GM12878 (cell line): ENCODE measurements at regions not wholly inside any gene's neighbourhood (a gene's known extent, or its start where the extent isn't known, plus 50 kb on each side); places are given as distances from the start of the nearest gene placed in this dataset.

ENCODE experiments used
- ATAC-seq: fragments of 200-7000 bp; cut with Tn5 transposase; 3 replicates; pipeline ENCODE4 v1.9.1; 2020; ENCODE audit warnings: mild to moderate bottlenecking, moderate library complexity
- BruUV-seq: library from RNA; stranded (reverse); fragments of 400-500 nt; replicated peaks from 2 replicates; lab custom pipeline; 2021; lab: Mats Ljungman, UMichigan
- CTCF ChIA-PET: fragments of 300-600 bp; sonication (Branson Sonifier 250); formaldehyde crosslinking; extraction: SDS; loops from one replicate; lab custom pipeline; 2021; ENCODE audit warnings: inconsistent platforms; lab: Yijun Ruan, JAX
- POLR2A ChIA-PET: fragments of 350-600 bp; formaldehyde crosslinking; extraction: SDS; loops from one replicate; lab custom pipeline; 2021; ENCODE audit warnings: inconsistent platforms; lab: Charles Lee
- RAD21 ChIA-PET: fragments of 300-600 bp; sonication (Branson Sonifier 250); formaldehyde crosslinking; loops from one replicate; lab custom pipeline; 2023; ENCODE audit warnings: antibody characterized with exemption; ENCODE audit not compliant: unreplicated experiment; lab: Charles Lee
- SMC1A ChIA-PET: fragments of 300-600 bp; sonication (Branson Sonifier 250); formaldehyde crosslinking; loops from one replicate; lab custom pipeline; 2023; ENCODE audit not compliant: unreplicated experiment, uncharacterized antibody; lab: Charles Lee
- DNase-seq: peaks from one replicate; pipeline ENCODE4 v3.0.0-alpha.2; 2011; ENCODE audit warnings: low read depth, low spot score
- FAIRE-seq: peaks from 3 replicates; lab custom pipeline; 2011; peaks lifted over from hg19 to GRCh38; lab: Jason Lieb, UNC
- H2AFZ ChIP-seq: 2 replicates; pipeline ENCODE4 v1.6.0; 2011; ENCODE audit warnings: low read depth, low read length, control low read depth; ENCODE audit not compliant: control insufficient read depth
- H3K27ac ChIP-seq: 2 replicates; pipeline ENCODE4 v1.5.1; 2011; ENCODE audit warnings: control low read depth; ENCODE audit not compliant: control insufficient read depth, insufficient read depth
- H3K27me3 ChIP-seq, 2 experiments: replicated peaks in 1 of 2; 2 replicates each; pipeline versions ENCODE4 v1.6.0 to v1.6.1; 2011; ENCODE audit warnings: low read length in 1 of 2; ENCODE audit not compliant: control insufficient read depth in 2 of 2, insufficient read depth in 2 of 2
- H3K36me3 ChIP-seq, 2 experiments: 2 replicates each; pipeline ENCODE4 v1.5.1; 2011; ENCODE audit warnings: low read length in 1 of 2; ENCODE audit not compliant: control insufficient read depth in 2 of 2, insufficient read depth in 2 of 2
- H3K4me1 ChIP-seq: 2 replicates; pipeline ENCODE4 v1.6.1; 2011; ENCODE audit warnings: mild to moderate bottlenecking, low read length, moderate library complexity, mixed read lengths; ENCODE audit not compliant: control insufficient read depth, insufficient read depth
- H3K4me2 ChIP-seq: 2 replicates; pipeline ENCODE4 v1.6.0; 2011; ENCODE audit warnings: control low read depth; ENCODE audit not compliant: control insufficient read depth, insufficient read depth
- H3K4me3 ChIP-seq: fragments of 200-600 bp; sonication (generic); 2 replicates; pipeline ENCODE4 v1.5.1; 2016
- H3K79me2 ChIP-seq: 2 replicates; pipeline ENCODE4 v1.6.0; 2011; ENCODE audit warnings: low read length; ENCODE audit not compliant: control insufficient read depth, insufficient read depth
- H3K9ac ChIP-seq: 2 replicates; pipeline ENCODE4 v1.8.0; 2011; ENCODE audit warnings: low read length, control low read depth, mixed read lengths; ENCODE audit not compliant: control insufficient read depth, insufficient read depth
- H3K9me3 ChIP-seq: replicated peaks from 3 replicates; pipeline ENCODE4 v1.5.1; 2011; ENCODE audit warnings: mild to moderate bottlenecking, low read length; ENCODE audit not compliant: control insufficient read depth, insufficient read depth
- H4K20me1 ChIP-seq: 2 replicates; pipeline ENCODE4 v1.6.0; 2011; ENCODE audit not compliant: control insufficient read depth, insufficient read depth
- ASH2L ChIP-seq: fragments of 300-600, 200-600 bp; sonication (generic); IDR thresholded peaks from 2 replicates; pipeline ENCODE4 v1.6.1; 2017; ENCODE audit warnings: low read depth, mild to moderate bottlenecking, borderline replicate concordance
- CBFB ChIP-seq: IDR thresholded peaks from 2 replicates; pipeline ENCODE4 v1.6.1; 2016; ENCODE audit warnings: antibody characterized with exemption, low read depth
- CEBPB ChIP-seq, 2 experiments: fragments of 150-350 bp in 1 of 2; IDR thresholded peaks; 2 replicates each; pipeline ENCODE4 v1.6.1; 2012 to 2014; ENCODE audit warnings: low read depth in 2 of 2, low read length in 2 of 2, borderline replicate concordance in 1 of 2, inconsistent platforms in 1 of 2
- CHD4 ChIP-seq: fragments of 200-600 bp; sonication (generic); IDR thresholded peaks from 2 replicates; pipeline ENCODE4 v1.6.1; 2016; ENCODE audit warnings: mild to moderate bottlenecking
- CUX1 ChIP-seq: IDR thresholded peaks from 2 replicates; pipeline ENCODE4 v1.6.1; 2012; ENCODE audit warnings: improper control_type of control experiment, low read depth, low read length; ENCODE audit not compliant: insufficient replicate concordance
- E4F1 ChIP-seq: fragments of 450-650 bp; IDR thresholded peaks from 2 replicates; pipeline ENCODE4 v1.6.1; 2018; ENCODE audit warnings: borderline replicate concordance, mild to moderate bottlenecking; ENCODE audit not compliant: partially characterized antibody
- FOS ChIP-seq: IDR thresholded peaks from 3 replicates; pipeline ENCODE4 v1.6.1; 2011; ENCODE audit warnings: borderline replicate concordance; ENCODE audit not compliant: insufficient read length; ENCODE audit errors: extremely low read depth
- FOXM1 ChIP-seq: IDR thresholded peaks from 2 replicates; pipeline ENCODE4 v1.6.1; 2012; ENCODE audit warnings: low read depth, mild to moderate bottlenecking, inconsistent platforms, low read length, moderate library complexity
- HSF1 ChIP-seq: fragments of 150-350 bp; IDR thresholded peaks from 2 replicates; pipeline ENCODE4 v1.6.1; 2014; ENCODE audit warnings: mild to moderate bottlenecking, low read depth, low read length
- IKZF2 ChIP-seq, 2 experiments: fragments of 450-650 bp; IDR thresholded peaks; 2 replicates each; pipeline ENCODE4 v1.6.1; 2017; ENCODE audit warnings: mild to moderate bottlenecking in 2 of 2, moderate library complexity in 2 of 2
- KAT2A ChIP-seq: conservative IDR thresholded peaks from 2 replicates; pipeline ENCODE4 v1.6.1; 2011; ENCODE audit warnings: low read depth, low read length; ENCODE audit not compliant: control insufficient read depth
- NBN ChIP-seq: fragments of 450-650 bp; IDR thresholded peaks from 2 replicates; pipeline ENCODE4 v1.6.1; 2016
- NR2C2 ChIP-seq: IDR thresholded peaks from 2 replicates; pipeline ENCODE4 v1.6.1; 2011; ENCODE audit warnings: borderline replicate concordance, low read depth; ENCODE audit not compliant: control insufficient read depth, insufficient read length
- SMARCA5 ChIP-seq: fragments of 450-650 bp; IDR thresholded peaks from 2 replicates; pipeline ENCODE4 v1.6.1; 2017; ENCODE audit warnings: mild to moderate bottlenecking
- USF2 ChIP-seq: IDR thresholded peaks from 2 replicates; pipeline ENCODE4 v1.6.1; 2011; ENCODE audit warnings: low read depth, low read length, improper control_type of control experiment, borderline replicate concordance
- ZBED1 ChIP-seq: IDR thresholded peaks from 2 replicates; pipeline ENCODE4 v1.6.1; 2016; ENCODE audit warnings: borderline replicate concordance
- WGBS: methylation state at CpG from one replicate; pipeline ENCODE4 v1.1.6; 2016; ENCODE audit warnings: low lambda C conversion rate; ENCODE audit not compliant: insufficient replicate concordance, insufficient coverage; ENCODE audit errors: missing lambda C conversion rate; 5-methylcytosine and 5-hydroxymethylcytosine counted together
- in situ Hi-C: fragments of 300-500 bp; cut with MboI; formaldehyde crosslinking; loops from 9 replicates; pipeline ENCODE4 v1.14.3; 2018; ENCODE audit warnings: mixed read lengths
- intact Hi-C: fragments of 100-400 bp; cut with micrococcal nuclease; formaldehyde crosslinking; loops from one replicate; pipeline ENCODE4 v1.14.2; 2022; ENCODE audit not compliant: unreplicated experiment

- no TSS peak for BruUV-seq
- no peak overlapping the region for H3K4me3 ChIP-seq
- H3K4me2 ChIP-seq: no peak overlapping the region
- no peaks in the 10 kb centered on the region for H3K4me1 ChIP-seq
- TF ChIP-seq CHD4 (no peak), FOS (no peak), NR2C2 (no peak), FOXM1 (no peak), ASH2L (no peak), HSF1 (no peak), IKZF2 (IDR thresholded peaks at IDR 0.05) (no peak), CEBPB (IDR thresholded peaks at IDR 0.05; ENCODE audit: borderline replicate concordance in 1 of 2, low read depth in 2 of 2, low read length in 2 of 2) (no peak), NBN (no peak), E4F1 (no peak), CBFB (no peak), ZBED1 (no peak), CUX1 (no peak), KAT2A (no peak), SMARCA5 (no peak), USF2 (no peak)
- H3K79me2 ChIP-seq: no peaks in the 10 kb centered on the region
- H3K9ac ChIP-seq: no peak overlapping the region
- RAD21 ChIA-PET: no interaction called here
- CTCF ChIA-PET: no interaction called here
- intact Hi-C loops: no loop called here
- ATAC-seq (no peak), FAIRE-seq (no peak), DNase-seq (no peak)
- H3K9me3 ChIP-seq: no peaks in the 10 kb centered on the region
- POLR2A ChIA-PET: no interaction called here
- H3K36me3 ChIP-seq: no peaks in the 10 kb centered on the region
- SMC1A ChIA-PET: interaction anchor here (0.9 kb wide), 1 partner anchor 25 kb away, joined by 3 read pairs; no protein-coding TSS in a partner anchor
- 56% methylated on average over 9 of the region's 9 CpGs for WGBS
- H3K27ac ChIP-seq: no peak overlapping the region
- no peak overlapping the region for H2AFZ ChIP-seq
- in situ Hi-C loops: no loop called here
- H3K27me3 ChIP-seq: no peaks in the 10 kb centered on the region
- H4K20me1 ChIP-seq: no peaks in the 10 kb centered on the region
These were observed 622.9 kb upstream of the RBFOX1 start for GRCh38 chr16:6709736-6710135.
